CD4-positive, alpha-beta memory T cell (primary cell): ENCODE measurements at regions not wholly inside any gene's neighbourhood (a gene's known extent, or its start where the extent isn't known, plus 50 kb on each side); places are given as distances from the start of the nearest gene placed in this dataset.

Experiments
- CTCF ChIA-PET: fragments of 350-600 bp; sonication (Branson Sonifier 250); formaldehyde crosslinking; loops from one replicate; lab custom pipeline; 2021; ENCODE audit warnings: inconsistent platforms; ENCODE audit not compliant: partially characterized antibody; lab: Charles Lee
- POLR2A ChIA-PET: fragments of 350-600 bp; sonication (Branson Sonifier 250); formaldehyde crosslinking; loops from one replicate; lab custom pipeline; 2021; ENCODE audit not compliant: partially characterized antibody; lab: Charles Lee
- DNase-seq, 5 donors: peaks; one replicate each; pipeline versions ENCODE4 v3.0.0 to v3.0.0-alpha.2; 2020 to 2022; ENCODE audit warnings: mixed read lengths in 1 of 5
- H3K27ac ChIP-seq: one replicate; pipeline ENCODE4 v1.7.0; 2013; ENCODE audit warnings: low read depth, low read length
- H3K27me3 ChIP-seq: 2 replicates; pipeline ENCODE4 v1.7.0; 2013; ENCODE audit warnings: mild to moderate bottlenecking, low read length, moderate library complexity; ENCODE audit not compliant: insufficient read depth
- H3K36me3 ChIP-seq: 2 replicates; pipeline ENCODE4 v1.7.0; 2013; ENCODE audit warnings: mild to moderate bottlenecking, low read length, moderate library complexity; ENCODE audit not compliant: insufficient read depth
- H3K4me1 ChIP-seq: 2 replicates; pipeline ENCODE4 v1.7.0; 2013; ENCODE audit warnings: mild to moderate bottlenecking, low read length, moderate library complexity; ENCODE audit not compliant: insufficient read depth
- H3K4me3 ChIP-seq, 2 donors: one replicate each; pipeline ENCODE4 v1.7.0; 2013; ENCODE audit warnings: low read length in 2 of 2, mild to moderate bottlenecking in 1 of 2
- H3K9me3 ChIP-seq, 2 donors: one replicate each; pipeline ENCODE4 v1.7.0; 2013; ENCODE audit warnings: low read length in 2 of 2, control low read depth in 1 of 2; ENCODE audit not compliant: control insufficient read depth in 1 of 2
- H3K27ac Mint-ChIP-seq, 7 donors: one replicate each; pipeline ENCODE4 v1.8.0; 2020 to 2021; ENCODE audit warnings: mixed read lengths in 7 of 7, mild to moderate bottlenecking in 6 of 7, inconsistent platforms in 3 of 7, moderate library complexity in 3 of 7
- H3K27me3 Mint-ChIP-seq, 2 donors: one replicate each; pipeline ENCODE4 v1.8.0; 2020 to 2021; ENCODE audit warnings: mixed read lengths in 2 of 2
- H3K36me3 Mint-ChIP-seq, 2 donors: one replicate each; pipeline ENCODE4 v1.8.0; 2020 to 2021; ENCODE audit warnings: mixed read lengths in 2 of 2, inconsistent platforms in 1 of 2, mild to moderate bottlenecking in 1 of 2
- H3K4me1 Mint-ChIP-seq, 4 donors: one replicate each; pipeline ENCODE4 v1.8.0; 2020 to 2021; ENCODE audit warnings: mixed read lengths in 4 of 4, mild to moderate bottlenecking in 1 of 4
- H3K4me3 Mint-ChIP-seq, 8 donors: one replicate each; pipeline ENCODE4 v1.8.0; 2020 to 2021; ENCODE audit warnings: mixed read lengths in 8 of 8, mild to moderate bottlenecking in 7 of 8, moderate library complexity in 6 of 8, inconsistent platforms in 3 of 8
- H3K9me3 Mint-ChIP-seq, 8 donors: one replicate each; pipeline ENCODE4 v1.8.0; 2020 to 2021; ENCODE audit warnings: mixed read lengths in 8 of 8, mild to moderate bottlenecking in 5 of 8, inconsistent platforms in 3 of 8, moderate library complexity in 1 of 8
- intact Hi-C: fragments of 100-400 bp; cut with micrococcal nuclease; formaldehyde crosslinking; loops from one replicate; pipeline ENCODE4 v1.15.1; 2023

DNA sequence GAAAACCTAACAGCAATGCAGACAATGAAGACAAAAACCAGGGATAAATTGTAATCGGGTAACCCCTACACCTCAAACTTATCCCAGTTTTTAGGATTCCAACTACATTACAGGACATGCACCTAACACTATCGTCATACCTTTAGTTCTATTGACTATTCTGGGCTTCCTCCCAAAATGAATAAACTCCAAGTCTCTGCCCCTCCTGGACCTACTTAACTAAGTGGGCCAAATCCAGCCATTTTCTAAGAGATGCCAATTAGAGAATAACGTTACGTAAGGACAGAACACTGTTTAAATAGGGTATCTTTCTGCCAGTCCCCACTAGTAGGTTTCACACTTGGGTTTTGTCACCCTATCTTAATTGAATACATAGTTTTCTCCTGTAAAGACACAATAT, 253.1 kb upstream of the MKLN1 start:
- H3K4me1 ChIP-seq = peaks cover 86% of the 10 kb centered on the region
- intact Hi-C loops = loop anchor here (5.0 kb wide), 1 partner anchor 33 kb away; no protein-coding TSS in a partner anchor
- Mint-ChIP-seq H3K9me3 (peaks cover 0 to 15% (median 0%) of the 10 kb centered on the region in 8 donors), H3K27ac (peak overlapping the region in 5 of 7 donors; percentile 10 to 89 (median 47)), H3K27me3 (no peaks in the 10 kb centered on the region), H3K4me1 (peaks cover 47 to 70% (median 61%) of the 10 kb centered on the region in 4 donors), H3K36me3 (peaks cover 20 to 44% of the 10 kb centered on the region in 2 donors), H3K4me3 (peak overlapping the region in 3 of 8 donors; percentile 32 to 55 (median 46))
- ChIA-PET POLR2A (interaction anchor here (0.5 kb wide), 1 partner anchor 704 kb away, joined by 3 read pairs; no protein-coding TSS in a partner anchor), CTCF (interaction anchor here (1.1 to 1.4 kb wide), 2 partner anchors 13 to 228 kb away, joined by 3 to 5 read pairs; no protein-coding TSS in a partner anchor)
- H3K27ac ChIP-seq = no peak overlapping the region
- DNase-seq = no peak
- no peak overlapping the region for H3K4me3 ChIP-seq
- no peaks in the 10 kb centered on the region for H3K9me3 ChIP-seq
- peaks cover 6% of the 10 kb centered on the region for H3K36me3 ChIP-seq
- H3K27me3 ChIP-seq = no peaks in the 10 kb centered on the region

DNA sequence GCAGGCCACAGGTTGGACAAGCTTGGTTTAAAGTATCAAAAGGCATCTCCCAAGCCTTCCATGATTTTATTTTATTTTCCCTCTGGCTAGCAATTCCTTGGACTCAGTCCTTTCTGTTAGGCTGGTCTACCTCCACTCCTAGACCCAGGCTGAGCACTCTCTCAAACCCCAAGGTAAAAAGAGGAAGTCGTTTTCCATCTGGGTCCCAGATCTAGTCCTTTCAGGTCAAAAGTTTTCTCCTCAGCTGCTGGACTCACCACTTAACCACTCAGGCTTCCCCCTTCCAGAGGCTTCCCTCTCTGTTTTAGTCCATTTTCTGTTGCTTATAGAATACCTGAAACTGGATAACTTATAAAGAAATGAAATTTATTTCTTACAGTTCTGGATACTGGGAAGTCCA, 252.3 kb upstream of the MKLN1 start:
- Histone ChIP-seq H3K4me1 (peaks cover 86% of the 10 kb centered on the region), H3K9me3 (no peaks in the 10 kb centered on the region), H3K27ac (no peak overlapping the region), H3K36me3 (peaks cover 6% of the 10 kb centered on the region), H3K27me3 (no peaks in the 10 kb centered on the region), H3K4me3 (no peak overlapping the region)
- Mint-ChIP-seq H3K36me3 (peaks cover 20 to 43% of the 10 kb centered on the region in 2 donors), H3K27ac (peak overlapping the region in 4 of 7 donors; percentile 2 to 89 (median 50)), H3K4me1 (peaks cover 44 to 62% (median 55%) of the 10 kb centered on the region in 4 donors), H3K27me3 (no peaks in the 10 kb centered on the region), H3K4me3 (peak overlapping the region in 2 of 8 donors; percentile 48 to 53), H3K9me3 (peaks cover 0 to 15% (median 0%) of the 10 kb centered on the region in 8 donors)
- CTCF ChIA-PET = interaction anchor here (1.1 to 1.2 kb wide), 2 partner anchors 12 to 116 kb away, joined by 3 read pairs; no protein-coding TSS in a partner anchor
- POLR2A ChIA-PET = no interaction called here
- no peak for DNase-seq
- intact Hi-C loops = no loop called here

DNA sequence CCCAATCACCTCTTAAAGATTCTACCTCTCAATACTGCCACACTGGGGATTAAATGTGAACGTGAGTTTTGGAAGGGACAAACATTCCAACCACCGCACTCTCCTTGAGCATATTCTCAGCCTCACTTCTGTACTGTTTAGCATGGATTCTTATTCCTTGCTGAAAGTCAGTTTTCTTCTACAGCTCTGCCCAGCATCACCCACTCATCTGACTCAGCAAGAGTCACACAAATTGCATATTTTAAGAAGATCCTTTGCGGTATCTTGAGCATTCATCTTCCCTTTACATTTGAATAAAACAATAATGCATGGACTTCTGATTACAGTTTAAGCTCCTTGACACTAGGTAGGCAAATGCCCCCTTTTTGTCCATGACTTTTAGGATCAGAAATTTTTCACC, 251.6 kb upstream of the MKLN1 start:
- Histone ChIP-seq H3K9me3 (no peaks in the 10 kb centered on the region), H3K36me3 (peaks cover 6% of the 10 kb centered on the region), H3K4me3 (no peak overlapping the region), H3K27ac (no peak overlapping the region), H3K27me3 (no peaks in the 10 kb centered on the region), H3K4me1 (peaks cover 89% of the 10 kb centered on the region)
- Mint-ChIP-seq H3K9me3 (peaks cover 0 to 15% (median 0%) of the 10 kb centered on the region in 8 donors), H3K36me3 (peaks cover 20 to 42% of the 10 kb centered on the region in 2 donors), H3K27me3 (no peaks in the 10 kb centered on the region), H3K4me1 (peaks cover 42 to 59% (median 53%) of the 10 kb centered on the region in 4 donors), H3K4me3 (peak overlapping the region in 5 of 8 donors; percentile 23 to 58 (median 44)), H3K27ac (peak overlapping the region in 4 of 7 donors; percentile 23 to 89 (median 70))
- no peak for DNase-seq
- CTCF ChIA-PET = interaction anchor here (1.2 kb wide), 1 partner anchor 117 kb away, joined by 3 read pairs; no protein-coding TSS in a partner anchor
- intact Hi-C loops = no loop called here
- POLR2A ChIA-PET = no interaction called here

DNA sequence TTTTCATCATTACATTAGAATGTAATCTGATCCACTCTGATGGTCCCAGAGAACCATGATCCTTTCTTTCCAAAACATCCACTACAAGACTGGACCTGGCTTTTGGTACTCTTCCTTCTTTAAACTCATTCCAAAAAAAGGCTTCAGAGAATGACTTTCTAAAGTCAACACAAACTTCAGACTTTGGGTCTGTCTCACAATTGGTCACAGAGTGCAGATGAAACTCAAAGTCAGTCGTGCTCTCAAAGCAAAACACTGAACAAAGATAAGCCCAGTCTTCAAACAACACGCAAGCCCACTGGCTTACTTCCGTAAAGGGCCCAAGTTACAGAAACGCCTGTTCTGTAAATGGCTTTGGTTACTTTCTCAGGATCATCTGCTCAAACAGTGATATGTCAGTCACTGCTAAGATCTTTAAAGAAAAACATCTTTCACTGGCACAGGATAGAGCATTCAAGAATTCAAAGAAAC, 250.9 kb upstream of the MKLN1 start:
- Mint-ChIP-seq H3K4me1 (peaks cover 42 to 56% (median 51%) of the 10 kb centered on the region in 4 donors), H3K4me3 (peak overlapping the region in 4 of 8 donors; percentile 31 to 58 (median 44)), H3K9me3 (peaks cover 0 to 15% (median 0%) of the 10 kb centered on the region in 8 donors), H3K36me3 (peaks cover 20 to 42% of the 10 kb centered on the region in 2 donors), H3K27me3 (no peaks in the 10 kb centered on the region), H3K27ac (peak overlapping the region in 5 of 7 donors; percentile 13 to 89 (median 19))
- H3K36me3 ChIP-seq = peaks cover 6% of the 10 kb centered on the region
- CTCF ChIA-PET = no interaction called here
- intact Hi-C loops = no loop called here
- peaks cover 95% of the 10 kb centered on the region for H3K4me1 ChIP-seq
- no peak overlapping the region for H3K4me3 ChIP-seq
- H3K27ac ChIP-seq = no peak overlapping the region
- H3K27me3 ChIP-seq = no peaks in the 10 kb centered on the region
- POLR2A ChIA-PET = no interaction called here
- DNase-seq = no peak
- no peaks in the 10 kb centered on the region for H3K9me3 ChIP-seq

DNA sequence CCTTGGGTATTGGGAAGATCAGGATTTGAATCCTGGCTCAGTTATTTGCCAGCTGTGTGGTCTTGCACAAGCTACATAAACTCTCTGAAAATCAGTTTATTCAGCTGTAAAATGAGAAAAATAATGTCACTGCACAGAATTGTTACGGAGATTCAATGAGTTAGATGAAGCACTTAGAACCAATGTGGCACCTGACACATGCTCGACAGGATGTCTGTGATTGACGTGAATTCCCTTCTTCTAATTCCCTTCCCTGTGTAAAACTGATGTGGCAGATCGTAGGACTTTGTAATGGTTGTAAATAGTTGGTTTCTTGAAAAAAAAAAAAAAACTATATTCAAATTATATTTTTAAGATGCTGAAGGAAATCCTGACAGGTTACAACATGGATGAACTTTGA, 249.9 kb upstream of the MKLN1 start:
- H3K9me3 ChIP-seq = no peaks in the 10 kb centered on the region
- no peaks in the 10 kb centered on the region for H3K27me3 Mint-ChIP-seq
- H3K36me3 ChIP-seq = peaks cover 6% of the 10 kb centered on the region
- H3K27ac ChIP-seq = no peak overlapping the region
- H3K9me3 Mint-ChIP-seq = peaks cover 0 to 20% (median 0%) of the 10 kb centered on the region in 8 donors
- H3K4me1 ChIP-seq = peaks cover 95% of the 10 kb centered on the region
- peak overlapping the region in 3 of 7 donors; percentile 10 to 62 (median 51) for H3K27ac Mint-ChIP-seq
- DNase-seq = no peak
- peaks cover 45 to 56% (median 52%) of the 10 kb centered on the region in 4 donors for H3K4me1 Mint-ChIP-seq
- intact Hi-C loops = no loop called here
- ChIA-PET POLR2A (no interaction called here), CTCF (interaction anchor here (1.2 kb wide), 1 partner anchor 341 kb away, joined by 5 read pairs; no protein-coding TSS in a partner anchor)
- no peak overlapping the region for H3K4me3 ChIP-seq
- no peaks in the 10 kb centered on the region for H3K27me3 ChIP-seq
- peaks cover 28 to 47% of the 10 kb centered on the region in 2 donors for H3K36me3 Mint-ChIP-seq
- H3K4me3 Mint-ChIP-seq = peak overlapping the region in 1 of 8 donors; percentile 13

DNA sequence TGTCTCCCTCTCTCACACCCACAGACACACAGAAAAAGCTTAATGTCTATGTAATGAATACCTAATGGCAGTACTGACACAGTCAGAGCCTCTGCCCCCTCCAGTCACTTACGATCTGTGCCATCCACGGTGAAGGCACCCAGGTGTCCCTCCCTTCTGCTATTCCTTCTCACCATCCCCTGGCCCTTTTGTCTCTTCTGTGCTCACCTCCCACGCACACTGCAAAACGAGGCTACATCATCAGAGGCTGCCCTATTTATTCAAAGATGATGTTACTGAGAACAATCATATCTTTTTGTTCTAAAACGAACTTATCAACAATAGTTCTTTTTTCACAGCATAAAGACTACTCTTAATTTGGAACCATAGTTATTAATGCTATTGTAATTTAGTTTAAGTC, 246.9 kb upstream of the MKLN1 start:
- H3K9me3 Mint-ChIP-seq = peaks cover 0 to 31% (median 0%) of the 10 kb centered on the region in 8 donors
- peaks cover 6% of the 10 kb centered on the region for H3K36me3 ChIP-seq
- H3K9me3 ChIP-seq = no peaks in the 10 kb centered on the region
- no peak overlapping the region for H3K27ac ChIP-seq
- CTCF ChIA-PET = no interaction called here
- H3K4me3 Mint-ChIP-seq = no peak overlapping the region
- H3K4me1 Mint-ChIP-seq = peaks cover 41 to 56% (median 51%) of the 10 kb centered on the region in 4 donors
- H3K27ac Mint-ChIP-seq = no peak overlapping the region
- no peak for DNase-seq
- no peak overlapping the region for H3K4me3 ChIP-seq
- H3K27me3 ChIP-seq = no peaks in the 10 kb centered on the region
- intact Hi-C loops = no loop called here
- peaks cover 93% of the 10 kb centered on the region for H3K4me1 ChIP-seq
- POLR2A ChIA-PET = interaction anchor here (2.0 kb wide), 1 partner anchor 26 kb away, joined by 7 read pairs; no protein-coding TSS in a partner anchor
- H3K27me3 Mint-ChIP-seq = no peaks in the 10 kb centered on the region
- H3K36me3 Mint-ChIP-seq = peaks cover 34 to 44% of the 10 kb centered on the region in 2 donors

DNA sequence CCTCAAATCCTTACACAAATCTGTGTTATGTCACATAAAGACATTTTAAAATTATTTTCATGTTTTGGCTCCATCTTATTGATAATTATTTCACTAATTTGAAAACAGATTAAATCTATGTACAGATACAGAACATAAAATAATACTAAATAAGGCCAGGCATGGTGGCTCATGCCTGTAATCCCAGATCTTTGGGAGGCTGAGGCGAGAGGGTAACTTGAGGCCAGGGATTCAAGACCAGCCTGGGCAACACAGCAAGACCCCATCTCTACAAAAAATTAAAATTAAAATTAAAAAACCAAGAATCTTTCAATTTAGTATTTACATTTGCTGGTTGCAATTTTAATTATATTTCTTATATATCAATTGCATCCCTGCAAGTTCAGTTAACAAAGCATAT, 246.4 kb upstream of the MKLN1 start:
- Mint-ChIP-seq H3K4me1 (peaks cover 36 to 54% (median 46%) of the 10 kb centered on the region in 4 donors), H3K27ac (peak overlapping the region in 1 of 7 donors; percentile 57), H3K4me3 (peak overlapping the region in 1 of 8 donors; percentile 53), H3K27me3 (no peaks in the 10 kb centered on the region), H3K36me3 (peaks cover 28 to 39% of the 10 kb centered on the region in 2 donors), H3K9me3 (peaks cover 0 to 28% (median 0%) of the 10 kb centered on the region in 8 donors)
- ChIA-PET CTCF (no interaction called here), POLR2A (no interaction called here)
- no peaks in the 10 kb centered on the region for H3K27me3 ChIP-seq
- peaks cover 6% of the 10 kb centered on the region for H3K36me3 ChIP-seq
- H3K4me3 ChIP-seq = no peak overlapping the region
- no peaks in the 10 kb centered on the region for H3K9me3 ChIP-seq
- intact Hi-C loops = no loop called here
- peaks cover 89% of the 10 kb centered on the region for H3K4me1 ChIP-seq
- H3K27ac ChIP-seq = no peak overlapping the region
- no peak for DNase-seq
